ENCODE measurements at regions not wholly inside any gene's neighbourhood (a gene's known extent, or its start where the extent isn't known, plus 50 kb on each side); places are given as distances from the start of the nearest gene placed in this dataset.

DNA sequence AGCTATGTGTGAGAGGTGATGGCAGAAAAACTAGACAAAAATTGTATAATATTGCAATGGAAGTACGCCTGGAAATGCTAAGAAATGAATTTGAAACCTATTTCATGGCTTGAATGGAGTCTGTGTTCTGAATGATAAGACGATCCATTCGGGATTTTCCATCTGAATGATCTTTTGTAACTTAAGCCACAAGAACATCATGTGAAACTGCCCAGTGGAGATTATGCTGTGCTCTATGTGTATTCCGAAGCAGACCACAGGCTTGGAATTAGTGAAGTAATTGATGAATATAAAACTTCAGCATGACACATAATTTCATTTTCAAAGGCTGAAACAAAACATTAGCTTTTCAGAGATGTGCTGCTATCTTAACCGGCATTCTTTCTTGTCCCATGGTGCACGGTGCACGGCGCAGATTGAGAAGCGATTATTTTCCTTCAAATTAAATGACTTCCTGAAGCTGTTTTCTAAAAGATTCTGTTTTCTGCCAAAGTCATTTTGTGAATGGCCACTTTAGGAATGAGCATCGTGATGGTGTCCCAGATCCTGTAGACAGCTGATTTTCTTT lies 652.9 kb downstream of the PLA2G4A start:
- Histone ChIP-seq H3K36me3 (no peaks in the 10 kb centered on the region), H3K27ac (replicated peaks) (no peak overlapping the region), H3K4me1 (no peaks in the 10 kb centered on the region), H3K4me3 (no peak overlapping the region), H3K9me3 (replicated peaks) (no peaks in the 10 kb centered on the region), H3K27me3 (ENCODE audit: low read depth) (no peaks in the 10 kb centered on the region)
- DNase-seq = no peak
- intact Hi-C loops (cut with micrococcal nuclease) = no loop called here
- no peak for TF ChIP-seq CTCF (IDR thresholded peaks at IDR 0.05; ENCODE audit: borderline replicate concordance)

DNA sequence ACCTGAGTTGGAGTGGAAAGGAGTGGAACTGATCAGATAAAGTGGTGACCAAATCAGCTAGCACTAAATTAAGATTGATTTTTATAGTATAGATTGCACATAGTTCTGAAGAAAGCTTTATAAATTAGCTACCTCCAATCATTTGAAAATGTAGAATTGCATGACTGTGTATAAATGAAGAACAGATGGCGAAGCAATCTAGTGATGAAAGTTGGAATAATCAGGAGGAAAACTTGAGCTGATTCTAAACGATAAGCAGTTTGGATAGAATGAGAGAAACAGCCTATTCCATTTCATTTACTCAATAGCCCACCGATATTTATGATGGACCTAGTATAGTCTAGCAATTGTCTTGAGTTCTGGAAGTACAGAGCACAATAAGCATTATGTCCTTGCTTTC lies 661.5 kb downstream of the PLA2G4A start:
- H3K27me3 ChIP-seq (ENCODE audit: low read depth) = no peaks in the 10 kb centered on the region
- no peaks in the 10 kb centered on the region for H3K9me3 ChIP-seq (replicated peaks)
- H3K36me3 ChIP-seq = no peaks in the 10 kb centered on the region
- H3K27ac ChIP-seq (replicated peaks) = no peak overlapping the region
- H3K4me3 ChIP-seq = no peak overlapping the region
- no peak for DNase-seq
- no peaks in the 10 kb centered on the region for H3K4me1 ChIP-seq
- no peak for TF ChIP-seq CTCF (IDR thresholded peaks at IDR 0.05; ENCODE audit: borderline replicate concordance)
- intact Hi-C loops (cut with micrococcal nuclease) = no loop called here

GRCh38 chr1:187491082-187491720 lies 662.5 kb downstream of the PLA2G4A start:
- intact Hi-C loops (cut with micrococcal nuclease) = no loop called here
- H3K4me3 ChIP-seq = no peak overlapping the region
- H3K27ac ChIP-seq (replicated peaks) = no peak overlapping the region
- H3K36me3 ChIP-seq = no peaks in the 10 kb centered on the region
- no peaks in the 10 kb centered on the region for H3K9me3 ChIP-seq (replicated peaks)
- no peaks in the 10 kb centered on the region for H3K4me1 ChIP-seq
- no peaks in the 10 kb centered on the region for H3K27me3 ChIP-seq (ENCODE audit: low read depth)
- no peak for DNase-seq
- TF ChIP-seq CTCF (IDR thresholded peaks at IDR 0.05; ENCODE audit: borderline replicate concordance) = no peak

DNA sequence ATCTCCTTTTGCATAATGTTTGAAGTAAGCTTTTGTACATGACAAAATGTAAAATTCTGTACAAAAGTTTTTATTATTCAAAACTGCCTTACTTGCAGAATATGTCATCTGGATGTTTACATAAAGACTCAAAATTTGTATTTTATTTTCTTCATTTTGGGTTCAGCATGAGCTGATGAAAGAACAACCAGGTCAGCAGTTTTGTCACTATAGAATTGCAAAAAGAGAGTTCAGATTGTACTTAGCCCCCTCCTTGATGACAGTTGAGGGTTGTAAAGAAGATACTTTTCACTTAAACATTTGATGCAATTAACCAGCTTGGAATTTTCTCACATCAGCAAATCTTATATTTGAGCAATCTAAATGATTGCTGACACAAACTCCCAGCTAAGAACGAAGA lies 669.3 kb downstream of the PLA2G4A start:
- H3K36me3 ChIP-seq = no peaks in the 10 kb centered on the region
- intact Hi-C loops (cut with micrococcal nuclease) = no loop called here
- no peak for TF ChIP-seq CTCF (IDR thresholded peaks at IDR 0.05; ENCODE audit: borderline replicate concordance)
- H3K27ac ChIP-seq (replicated peaks) = no peak overlapping the region
- no peaks in the 10 kb centered on the region for H3K27me3 ChIP-seq (ENCODE audit: low read depth)
- no peak for DNase-seq
- no peaks in the 10 kb centered on the region for H3K4me1 ChIP-seq
- H3K9me3 ChIP-seq (replicated peaks) = no peaks in the 10 kb centered on the region
- H3K4me3 ChIP-seq = no peak overlapping the region

DNA sequence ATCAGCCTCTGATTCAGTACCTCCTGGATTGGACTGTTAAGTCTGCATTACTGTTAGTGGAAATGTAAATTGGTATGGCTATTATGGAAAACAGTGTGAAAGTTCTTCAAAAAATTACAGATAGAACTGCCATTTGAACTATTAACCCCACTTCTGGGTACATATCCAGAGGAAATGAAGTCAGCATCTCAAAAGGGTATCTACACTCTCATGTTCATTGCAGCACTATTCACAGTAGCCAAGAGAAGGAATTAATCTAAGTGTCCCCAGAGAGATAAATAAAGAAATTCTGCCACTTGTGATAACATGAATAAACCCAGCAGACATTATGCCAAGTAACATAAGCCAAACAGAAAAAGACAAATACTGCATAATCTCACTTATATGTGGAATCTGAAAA lies 676.0 kb downstream of the PLA2G4A start:
- TF ChIP-seq CTCF (IDR thresholded peaks at IDR 0.05; ENCODE audit: borderline replicate concordance) = no peak
- intact Hi-C loops (cut with micrococcal nuclease) = no loop called here
- no peak overlapping the region for H3K4me3 ChIP-seq
- H3K4me1 ChIP-seq = no peaks in the 10 kb centered on the region
- no peak overlapping the region for H3K27ac ChIP-seq (replicated peaks)
- H3K36me3 ChIP-seq = no peaks in the 10 kb centered on the region
- no peaks in the 10 kb centered on the region for H3K27me3 ChIP-seq (ENCODE audit: low read depth)
- DNase-seq = no peak
- H3K9me3 ChIP-seq (replicated peaks) = no peaks in the 10 kb centered on the region
